COLO668 (cell line): ENCODE measurements at regions not wholly inside any gene's neighbourhood (a gene's known extent, or its start where the extent isn't known, plus 50 kb on each side); places are given as distances from the start of the nearest gene placed in this dataset.

ENCODE experiments used
- DNase-seq: peaks from one replicate; lab custom pipeline; 2025; ENCODE audit not compliant: unreplicated experiment; lab: John Stamatoyannopoulos, UW

- DNase-seq, result no peak
Observed at GRCh38 chr6:43858161-43859153, 88.4 kb downstream of the VEGFA start.

- DNase-seq, result peak; percentile 45
Observed at GRCh38 chr6:43856005-43856765, 86.2 kb downstream of the VEGFA start.

GRCh38 chr6:43855247-43855646 is 85.2 kb downstream of the VEGFA start:
- DNase-seq, result no peak

- no peak for DNase-seq
Observed at GRCh38 chr6:43853066-43853650, 83.1 kb downstream of the VEGFA start.

GRCh38 chr6:43852350-43852864 is 82.4 kb downstream of the VEGFA start:
- no peak for DNase-seq

- DNase-seq, result no peak
Observed at GRCh38 chr6:43851204-43851865, 81.3 kb downstream of the VEGFA start.

GRCh38 chr6:43850314-43851203 is 80.5 kb downstream of the VEGFA start:
- DNase-seq, result no peak

- no peak for DNase-seq
Observed at GRCh38 chr6:43849844-43850243, 79.8 kb downstream of the VEGFA start.

- DNase-seq, result no peak
Observed at GRCh38 chr6:43848671-43849391, 78.8 kb downstream of the VEGFA start.

GRCh38 chr6:43847741-43848630 is 78.0 kb downstream of the VEGFA start:
- DNase-seq, result no peak

GRCh38 chr6:43846556-43846955 is 76.5 kb downstream of the VEGFA start:
- no peak for DNase-seq

GRCh38 chr6:43845646-43846045 is 75.6 kb downstream of the VEGFA start:
- no peak for DNase-seq

GRCh38 chr6:43843669-43844171 is 73.7 kb downstream of the VEGFA start:
- DNase-seq, result no peak

- DNase-seq, result no peak
Observed at GRCh38 chr6:43843097-43843645, 73.2 kb downstream of the VEGFA start.

- DNase-seq, result no peak
Observed at GRCh38 chr6:43842231-43842794, 72.3 kb downstream of the VEGFA start.

GRCh38 chr6:43840490-43841218 is 70.6 kb downstream of the VEGFA start:
- DNase-seq, result no peak
